SK-N-SH treated with all-trans-retinoic acid at 6 μM for 48 hours (cell line): ENCODE measurements at regions not wholly inside any gene's neighbourhood (a gene's known extent, or its start where the extent isn't known, plus 50 kb on each side); places are given as distances from the start of the nearest gene placed in this dataset.
A peak's percentile ranks its signal among the peaks of the same experiment; 100 is the strongest.

Source experiments
- ATAC-seq: fragments of 200-7000 bp; cut with Tn5 transposase; 3 replicates; pipeline ENCODE4 v1.9.1; 2020; ENCODE audit warnings: mild to moderate bottlenecking, moderate library complexity
- CSDC2 ChIP-seq: fragments of 250-450 bp; sonication (Bioruptor Pico); IDR thresholded peaks from 2 replicates; pipeline ENCODE4 v1.5.0; 2020; ENCODE audit warnings: mild to moderate bottlenecking, moderate library complexity
- ESRRG ChIP-seq: fragments of 250-450 bp; sonication (Bioruptor Pico); IDR thresholded peaks from 2 replicates; pipeline ENCODE4 v1.6.1; 2021; ENCODE audit warnings: mild to moderate bottlenecking
- GLIS3 ChIP-seq: fragments of 250-450 bp; sonication (Bioruptor Pico); IDR thresholded peaks from 2 replicates; pipeline ENCODE4 v1.5.0; 2020; ENCODE audit warnings: mild to moderate bottlenecking, moderate library complexity
- ISL1 ChIP-seq: fragments of 250-450 bp; sonication (Bioruptor Pico); IDR thresholded peaks from 2 replicates; pipeline ENCODE4 v2.1.2; 2022; ENCODE audit warnings: mild to moderate bottlenecking, moderate library complexity
- OSR1 ChIP-seq: fragments of 250-450 bp; sonication (Bioruptor Pico); IDR thresholded peaks from 2 replicates; pipeline ENCODE4 v1.8.0; 2022; ENCODE audit warnings: moderate library complexity, mild to moderate bottlenecking, inconsistent platforms
- RARB ChIP-seq: fragments of 250-450 bp; sonication (Bioruptor Pico); IDR thresholded peaks from 2 replicates; pipeline ENCODE4 v1.8.0; 2021; ENCODE audit warnings: mild to moderate bottlenecking, moderate library complexity
- SNAI2 ChIP-seq: fragments of 250-450 bp; sonication (Bioruptor Pico); IDR thresholded peaks from 2 replicates; pipeline ENCODE4 v1.5.0; 2020; ENCODE audit warnings: mild to moderate bottlenecking, moderate library complexity
- TOX ChIP-seq: fragments of 250-450 bp; sonication (Bioruptor Pico); IDR thresholded peaks from 2 replicates; pipeline ENCODE4 v1.8.0; 2021; ENCODE audit warnings: mild to moderate bottlenecking, moderate library complexity, borderline replicate concordance
- ZFP3 ChIP-seq: fragments of 250-450 bp; sonication (Bioruptor Pico); IDR thresholded peaks from 2 replicates; pipeline ENCODE4 v1.5.0; 2020; ENCODE audit warnings: mild to moderate bottlenecking, moderate library complexity
- ZFP30 ChIP-seq: fragments of 450-650 bp; formaldehyde crosslinking; IDR thresholded peaks from 2 replicates; pipeline ENCODE4 v1.5.0; 2022; ENCODE audit warnings: mild to moderate bottlenecking, moderate library complexity
- ZNF565 ChIP-seq: fragments of 450-650 bp; formaldehyde crosslinking; conservative IDR thresholded peaks from 2 replicates; pipeline ENCODE4 v1.5.0; 2020; ENCODE audit warnings: low read depth, mild to moderate bottlenecking, moderate library complexity
- ZNF70 ChIP-seq: fragments of 450-650 bp; formaldehyde crosslinking; IDR thresholded peaks from 2 replicates; pipeline ENCODE4 v1.5.0; 2020; ENCODE audit warnings: mild to moderate bottlenecking, moderate library complexity
- ZNF8 ChIP-seq: fragments of 450-650 bp; formaldehyde crosslinking; IDR thresholded peaks from 2 replicates; pipeline ENCODE4 v1.5.0; 2020; ENCODE audit warnings: mild to moderate bottlenecking, moderate library complexity
- TF ChIP-seq, protein P1 (sequence below): fragments of 250-450 bp; sonication (Bioruptor Pico); IDR thresholded peaks from 2 replicates; pipeline ENCODE4 v1.5.1; 2020; ENCODE audit warnings: low read depth, mild to moderate bottlenecking, moderate library complexity
- TF ChIP-seq, protein P2 (sequence below): fragments of 250-450 bp; sonication (Bioruptor Pico); IDR thresholded peaks from 2 replicates; pipeline ENCODE4 v1.8.0; 2020; ENCODE audit warnings: mild to moderate bottlenecking, moderate library complexity, borderline replicate concordance
- TF ChIP-seq, protein P3 (sequence below): fragments of 250-450 bp; sonication (Bioruptor Pico); IDR thresholded peaks from 2 replicates; pipeline ENCODE4 v1.8.0; 2021; ENCODE audit warnings: low read depth, mild to moderate bottlenecking, moderate library complexity, borderline replicate concordance
- TF ChIP-seq, protein P4 (sequence below): fragments of 250-450 bp; sonication (Bioruptor Pico); IDR thresholded peaks from 2 replicates; pipeline ENCODE4 v1.5.1; 2021; ENCODE audit warnings: mild to moderate bottlenecking, moderate library complexity
- TF ChIP-seq, protein P5 (sequence below): fragments of 250-450 bp; sonication (Bioruptor Pico); IDR thresholded peaks from 2 replicates; pipeline ENCODE4 v1.5.0; 2020; ENCODE audit warnings: mild to moderate bottlenecking, moderate library complexity

DNA sequence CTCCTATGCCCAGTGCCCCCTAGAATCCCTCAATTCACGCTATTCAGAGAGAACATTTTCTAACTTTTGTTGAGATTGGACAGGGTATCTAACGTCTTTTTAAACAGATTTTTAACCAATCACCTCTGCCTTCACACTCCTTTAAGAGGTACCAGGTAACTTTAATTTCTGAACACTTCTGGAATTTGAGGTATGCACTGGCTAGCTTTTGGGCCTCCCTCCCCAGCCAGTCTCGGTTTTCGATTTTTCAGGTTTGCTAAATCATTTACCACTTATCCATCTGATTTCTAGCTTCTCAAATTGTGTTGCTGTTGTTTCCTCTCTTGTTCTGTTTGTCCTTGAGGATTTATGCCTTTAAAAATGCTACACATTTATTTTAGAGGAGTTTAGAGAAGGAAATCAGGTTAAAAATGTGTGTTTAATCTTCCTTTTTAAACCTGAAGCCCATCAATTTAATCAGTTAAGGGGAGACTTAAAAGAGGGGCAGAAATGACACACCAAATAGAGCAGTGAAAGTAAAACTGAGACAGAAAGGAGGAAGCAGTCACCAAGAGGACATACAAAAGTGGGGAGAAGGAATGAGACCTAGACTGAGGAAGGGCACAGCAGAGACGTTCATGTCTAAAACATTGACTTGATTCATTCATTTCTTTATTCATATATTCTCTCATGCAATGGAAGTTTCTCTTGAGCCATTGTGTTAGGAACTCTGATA lies 139.6 kb upstream of the HTR2A start:
- TF ChIP-seq, protein P1, sequence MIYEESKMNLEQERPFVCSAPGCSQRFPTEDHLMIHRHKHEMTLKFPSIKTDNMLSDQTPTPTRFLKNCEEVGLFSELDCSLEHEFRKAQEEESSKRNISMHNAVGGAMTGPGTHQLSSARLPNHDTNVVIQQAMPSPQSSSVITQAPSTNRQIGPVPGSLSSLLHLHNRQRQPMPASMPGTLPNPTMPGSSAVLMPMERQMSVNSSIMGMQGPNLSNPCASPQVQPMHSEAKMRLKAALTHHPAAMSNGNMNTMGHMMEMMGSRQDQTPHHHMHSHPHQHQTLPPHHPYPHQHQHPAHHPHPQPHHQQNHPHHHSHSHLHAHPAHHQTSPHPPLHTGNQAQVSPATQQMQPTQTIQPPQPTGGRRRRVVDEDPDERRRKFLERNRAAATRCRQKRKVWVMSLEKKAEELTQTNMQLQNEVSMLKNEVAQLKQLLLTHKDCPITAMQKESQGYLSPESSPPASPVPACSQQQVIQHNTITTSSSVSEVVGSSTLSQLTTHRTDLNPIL, result no peak
- ATAC-seq, result no peak

DNA sequence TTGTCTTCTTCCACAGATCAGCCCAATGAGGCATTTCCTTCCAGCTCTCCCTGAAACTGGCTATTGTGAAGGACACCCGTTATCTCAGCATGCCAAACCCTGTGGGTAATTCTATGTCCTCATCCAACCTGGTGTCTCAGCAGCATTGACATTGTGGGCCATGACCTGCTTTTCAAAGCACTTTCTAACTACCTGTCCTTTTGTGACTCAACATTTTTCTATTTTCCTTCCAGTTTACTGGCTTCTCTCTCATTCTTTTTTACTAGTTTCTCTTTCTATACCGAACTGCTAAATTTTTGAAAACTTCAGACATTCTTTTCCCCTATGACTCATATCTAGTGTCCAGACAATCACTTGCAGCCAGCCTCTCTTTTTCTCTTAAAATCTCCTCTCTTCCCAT lies 136.4 kb upstream of the HTR2A start:
- TF ChIP-seq RARB (CRISPR knock-in tag), result no peak
- no peak for TF ChIP-seq OSR1 (CRISPR knock-in tag)
- TF ChIP-seq ZNF8 (CRISPR knock-in tag), result no peak
- no peak for TF ChIP-seq SNAI2 (CRISPR knock-in tag)
- TF ChIP-seq ISL1, result no peak
- TF ChIP-seq, protein P2, sequence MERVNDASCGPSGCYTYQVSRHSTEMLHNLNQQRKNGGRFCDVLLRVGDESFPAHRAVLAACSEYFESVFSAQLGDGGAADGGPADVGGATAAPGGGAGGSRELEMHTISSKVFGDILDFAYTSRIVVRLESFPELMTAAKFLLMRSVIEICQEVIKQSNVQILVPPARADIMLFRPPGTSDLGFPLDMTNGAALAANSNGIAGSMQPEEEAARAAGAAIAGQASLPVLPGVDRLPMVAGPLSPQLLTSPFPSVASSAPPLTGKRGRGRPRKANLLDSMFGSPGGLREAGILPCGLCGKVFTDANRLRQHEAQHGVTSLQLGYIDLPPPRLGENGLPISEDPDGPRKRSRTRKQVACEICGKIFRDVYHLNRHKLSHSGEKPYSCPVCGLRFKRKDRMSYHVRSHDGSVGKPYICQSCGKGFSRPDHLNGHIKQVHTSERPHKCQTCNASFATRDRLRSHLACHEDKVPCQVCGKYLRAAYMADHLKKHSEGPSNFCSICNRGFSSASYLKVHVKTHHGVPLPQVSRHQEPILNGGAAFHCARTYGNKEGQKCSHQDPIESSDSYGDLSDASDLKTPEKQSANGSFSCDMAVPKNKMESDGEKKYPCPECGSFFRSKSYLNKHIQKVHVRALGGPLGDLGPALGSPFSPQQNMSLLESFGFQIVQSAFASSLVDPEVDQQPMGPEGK (CRISPR knock-in tag), result no peak
- TF ChIP-seq, protein P3, sequence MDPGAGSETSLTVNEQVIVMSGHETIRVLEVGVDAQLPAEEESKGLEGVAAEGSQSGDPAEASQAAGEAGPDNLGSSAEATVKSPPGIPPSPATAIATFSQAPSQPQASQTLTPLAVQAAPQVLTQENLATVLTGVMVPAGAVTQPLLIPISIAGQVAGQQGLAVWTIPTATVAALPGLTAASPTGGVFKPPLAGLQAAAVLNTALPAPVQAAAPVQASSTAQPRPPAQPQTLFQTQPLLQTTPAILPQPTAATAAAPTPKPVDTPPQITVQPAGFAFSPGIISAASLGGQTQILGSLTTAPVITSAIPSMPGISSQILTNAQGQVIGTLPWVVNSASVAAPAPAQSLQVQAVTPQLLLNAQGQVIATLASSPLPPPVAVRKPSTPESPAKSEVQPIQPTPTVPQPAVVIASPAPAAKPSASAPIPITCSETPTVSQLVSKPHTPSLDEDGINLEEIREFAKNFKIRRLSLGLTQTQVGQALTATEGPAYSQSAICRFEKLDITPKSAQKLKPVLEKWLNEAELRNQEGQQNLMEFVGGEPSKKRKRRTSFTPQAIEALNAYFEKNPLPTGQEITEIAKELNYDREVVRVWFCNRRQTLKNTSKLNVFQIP (CRISPR knock-in tag), result no peak
- no peak for TF ChIP-seq TOX (CRISPR knock-in tag)
- no peak for TF ChIP-seq ZFP30
- TF ChIP-seq, protein P4, sequence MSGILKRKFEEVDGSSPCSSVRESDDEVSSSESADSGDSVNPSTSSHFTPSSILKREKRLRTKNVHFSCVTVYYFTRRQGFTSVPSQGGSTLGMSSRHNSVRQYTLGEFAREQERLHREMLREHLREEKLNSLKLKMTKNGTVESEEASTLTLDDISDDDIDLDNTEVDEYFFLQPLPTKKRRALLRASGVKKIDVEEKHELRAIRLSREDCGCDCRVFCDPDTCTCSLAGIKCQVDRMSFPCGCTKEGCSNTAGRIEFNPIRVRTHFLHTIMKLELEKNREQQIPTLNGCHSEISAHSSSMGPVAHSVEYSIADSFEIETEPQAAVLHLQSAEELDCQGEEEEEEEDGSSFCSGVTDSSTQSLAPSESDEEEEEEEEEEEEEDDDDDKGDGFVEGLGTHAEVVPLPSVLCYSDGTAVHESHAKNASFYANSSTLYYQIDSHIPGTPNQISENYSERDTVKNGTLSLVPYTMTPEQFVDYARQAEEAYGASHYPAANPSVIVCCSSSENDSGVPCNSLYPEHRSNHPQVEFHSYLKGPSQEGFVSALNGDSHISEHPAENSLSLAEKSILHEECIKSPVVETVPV, result no peak
- TF ChIP-seq, protein P5, sequence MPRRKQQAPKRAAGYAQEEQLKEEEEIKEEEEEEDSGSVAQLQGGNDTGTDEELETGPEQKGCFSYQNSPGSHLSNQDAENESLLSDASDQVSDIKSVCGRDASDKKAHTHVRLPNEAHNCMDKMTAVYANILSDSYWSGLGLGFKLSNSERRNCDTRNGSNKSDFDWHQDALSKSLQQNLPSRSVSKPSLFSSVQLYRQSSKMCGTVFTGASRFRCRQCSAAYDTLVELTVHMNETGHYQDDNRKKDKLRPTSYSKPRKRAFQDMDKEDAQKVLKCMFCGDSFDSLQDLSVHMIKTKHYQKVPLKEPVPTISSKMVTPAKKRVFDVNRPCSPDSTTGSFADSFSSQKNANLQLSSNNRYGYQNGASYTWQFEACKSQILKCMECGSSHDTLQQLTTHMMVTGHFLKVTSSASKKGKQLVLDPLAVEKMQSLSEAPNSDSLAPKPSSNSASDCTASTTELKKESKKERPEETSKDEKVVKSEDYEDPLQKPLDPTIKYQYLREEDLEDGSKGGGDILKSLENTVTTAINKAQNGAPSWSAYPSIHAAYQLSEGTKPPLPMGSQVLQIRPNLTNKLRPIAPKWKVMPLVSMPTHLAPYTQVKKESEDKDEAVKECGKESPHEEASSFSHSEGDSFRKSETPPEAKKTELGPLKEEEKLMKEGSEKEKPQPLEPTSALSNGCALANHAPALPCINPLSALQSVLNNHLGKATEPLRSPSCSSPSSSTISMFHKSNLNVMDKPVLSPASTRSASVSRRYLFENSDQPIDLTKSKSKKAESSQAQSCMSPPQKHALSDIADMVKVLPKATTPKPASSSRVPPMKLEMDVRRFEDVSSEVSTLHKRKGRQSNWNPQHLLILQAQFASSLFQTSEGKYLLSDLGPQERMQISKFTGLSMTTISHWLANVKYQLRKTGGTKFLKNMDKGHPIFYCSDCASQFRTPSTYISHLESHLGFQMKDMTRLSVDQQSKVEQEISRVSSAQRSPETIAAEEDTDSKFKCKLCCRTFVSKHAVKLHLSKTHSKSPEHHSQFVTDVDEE, result no peak
- no peak for TF ChIP-seq CSDC2 (CRISPR knock-in tag)
- no peak for TF ChIP-seq GLIS3
- no peak for TF ChIP-seq ZNF70 (CRISPR knock-in tag)
- TF ChIP-seq ESRRG (CRISPR knock-in tag), result no peak
- TF ChIP-seq ZFP3 (CRISPR knock-in tag), result no peak
- TF ChIP-seq ZNF565 (CRISPR knock-in tag), result no peak
- TF ChIP-seq, protein P1, result no peak
- ATAC-seq, result peak; percentile 77

DNA sequence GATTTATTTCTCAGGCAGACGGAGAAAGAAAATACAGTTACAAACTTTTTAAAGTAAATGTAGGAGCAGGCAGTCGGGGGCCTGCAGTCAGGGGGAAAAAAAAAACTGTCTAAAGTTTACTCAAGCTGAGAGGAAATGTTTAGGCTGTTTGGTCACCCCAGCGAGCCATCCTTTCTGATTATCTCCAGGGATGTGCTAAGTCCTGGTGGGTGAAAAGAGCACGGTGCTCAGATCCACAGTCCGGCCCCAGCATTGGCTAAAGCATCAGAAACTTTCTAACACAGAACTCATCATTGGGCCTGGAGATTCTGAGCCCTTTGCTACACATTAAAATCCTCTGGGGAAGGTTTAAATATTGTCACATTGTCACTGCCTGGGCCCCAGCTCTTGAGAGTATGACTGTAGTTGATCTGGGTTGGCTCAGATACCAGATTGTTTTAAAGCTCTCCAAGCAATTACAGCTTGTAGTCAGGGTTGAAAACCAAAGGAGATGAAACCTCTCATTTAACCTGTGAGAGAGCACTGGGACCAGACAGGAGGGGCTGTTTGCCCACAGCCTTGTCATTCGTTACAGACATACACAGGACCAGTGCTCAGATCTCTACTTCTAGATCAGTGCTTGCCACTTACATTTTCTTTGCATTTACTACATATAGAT lies 131.1 kb upstream of the HTR2A start:
- TF ChIP-seq, protein P3 (CRISPR knock-in tag), result no peak
- TF ChIP-seq ESRRG (CRISPR knock-in tag), result no peak
- no peak for TF ChIP-seq ISL1
- TF ChIP-seq ZNF70 (CRISPR knock-in tag), result no peak
- TF ChIP-seq, all 23 proteins: peak for 0
- peak; percentile 53; the same call in 2 of the 3 replicates for ATAC-seq
